ENCODE measurements at regions not wholly inside any gene's neighbourhood (a gene's known extent, or its start where the extent isn't known, plus 50 kb on each side); places are given as distances from the start of the nearest gene placed in this dataset.

DNA sequence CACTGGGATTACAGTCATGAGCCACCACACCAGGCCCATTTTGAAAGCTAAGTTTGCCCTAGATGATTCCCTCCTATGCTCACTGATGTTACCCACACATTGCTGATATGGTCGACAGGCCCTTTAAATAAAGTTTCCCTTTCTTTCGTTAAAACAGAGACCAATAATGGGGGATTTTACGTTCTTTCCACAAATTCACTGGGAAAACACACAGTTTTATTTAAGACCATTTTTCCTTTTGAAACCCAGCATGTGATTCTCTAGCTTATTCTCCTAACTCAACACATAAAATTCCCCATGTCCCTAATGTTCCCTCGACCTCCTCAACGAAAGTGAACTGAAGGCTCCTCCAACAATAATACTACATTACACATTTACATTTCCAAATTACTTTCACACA lies 223.2 kb downstream of the ANAPC1 start:
- no peaks in the 10 kb centered on the region for H3K9me3 Mint-ChIP-seq (ENCODE audit: low read depth)
- H3K27ac Mint-ChIP-seq (ENCODE audit: unreplicated experiment) = peak overlapping the region; percentile 49
- H3K4me1 Mint-ChIP-seq (ENCODE audit: low read depth) = peaks cover 49% of the 10 kb centered on the region
- no peak overlapping the region for H3K4me3 Mint-ChIP-seq (ENCODE audit: unreplicated experiment)
- H3K27me3 Mint-ChIP-seq (ENCODE audit: low read depth) = no peaks in the 10 kb centered on the region
- TF ChIP-seq, protein P1, sequence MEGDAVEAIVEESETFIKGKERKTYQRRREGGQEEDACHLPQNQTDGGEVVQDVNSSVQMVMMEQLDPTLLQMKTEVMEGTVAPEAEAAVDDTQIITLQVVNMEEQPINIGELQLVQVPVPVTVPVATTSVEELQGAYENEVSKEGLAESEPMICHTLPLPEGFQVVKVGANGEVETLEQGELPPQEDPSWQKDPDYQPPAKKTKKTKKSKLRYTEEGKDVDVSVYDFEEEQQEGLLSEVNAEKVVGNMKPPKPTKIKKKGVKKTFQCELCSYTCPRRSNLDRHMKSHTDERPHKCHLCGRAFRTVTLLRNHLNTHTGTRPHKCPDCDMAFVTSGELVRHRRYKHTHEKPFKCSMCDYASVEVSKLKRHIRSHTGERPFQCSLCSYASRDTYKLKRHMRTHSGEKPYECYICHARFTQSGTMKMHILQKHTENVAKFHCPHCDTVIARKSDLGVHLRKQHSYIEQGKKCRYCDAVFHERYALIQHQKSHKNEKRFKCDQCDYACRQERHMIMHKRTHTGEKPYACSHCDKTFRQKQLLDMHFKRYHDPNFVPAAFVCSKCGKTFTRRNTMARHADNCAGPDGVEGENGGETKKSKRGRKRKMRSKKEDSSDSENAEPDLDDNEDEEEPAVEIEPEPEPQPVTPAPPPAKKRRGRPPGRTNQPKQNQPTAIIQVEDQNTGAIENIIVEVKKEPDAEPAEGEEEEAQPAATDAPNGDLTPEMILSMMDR (IDR thresholded peaks at IDR 0.05) = no peak
- peaks cover 2% of the 10 kb centered on the region for H3K36me3 Mint-ChIP-seq (ENCODE audit: low read depth)
- DNase-seq (ENCODE audit: low spot score) = no peak

DNA sequence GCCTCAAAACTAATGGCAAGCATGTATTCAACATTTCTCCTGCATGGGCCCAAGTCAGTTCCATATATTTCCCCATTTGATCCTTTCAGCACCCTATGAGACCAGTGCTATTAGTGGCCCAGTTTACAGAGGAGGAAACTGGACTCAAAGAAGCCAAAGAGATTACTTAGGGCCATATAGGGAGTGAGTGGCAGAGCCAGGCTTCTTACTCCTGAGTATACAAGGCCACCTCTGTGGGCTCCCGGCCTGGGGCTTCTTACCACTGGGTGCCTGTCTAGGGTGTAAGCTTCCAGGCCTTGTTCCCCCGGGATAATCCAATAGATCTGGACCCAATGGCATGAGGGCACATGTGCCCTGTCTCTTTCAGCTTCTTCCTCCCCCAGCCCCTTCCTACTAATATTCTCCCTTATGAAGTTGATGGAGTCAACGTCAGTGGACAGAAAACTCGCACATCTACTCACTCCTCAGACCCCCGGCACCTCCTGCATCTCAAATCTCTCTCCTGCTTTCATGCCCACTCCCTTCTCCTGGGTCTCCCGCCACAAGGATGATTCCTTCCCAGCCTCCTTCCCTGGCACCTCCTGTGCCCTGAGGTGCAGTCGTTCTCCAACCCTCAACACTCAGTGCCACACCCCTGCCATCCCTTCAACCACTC lies 222.6 kb downstream of the ANAPC1 start:
- TF ChIP-seq, protein P1 (IDR thresholded peaks at IDR 0.05) = no peak
- Mint-ChIP-seq H3K4me3 (ENCODE audit: unreplicated experiment) (no peak overlapping the region), H3K9me3 (ENCODE audit: low read depth) (no peaks in the 10 kb centered on the region), H3K36me3 (ENCODE audit: low read depth) (peaks cover 2% of the 10 kb centered on the region), H3K4me1 (ENCODE audit: low read depth) (peaks cover 49% of the 10 kb centered on the region), H3K27ac (ENCODE audit: unreplicated experiment) (peak overlapping the region; percentile 73), H3K27me3 (ENCODE audit: low read depth) (no peaks in the 10 kb centered on the region)
- DNase-seq (ENCODE audit: low spot score) = no peak

DNA sequence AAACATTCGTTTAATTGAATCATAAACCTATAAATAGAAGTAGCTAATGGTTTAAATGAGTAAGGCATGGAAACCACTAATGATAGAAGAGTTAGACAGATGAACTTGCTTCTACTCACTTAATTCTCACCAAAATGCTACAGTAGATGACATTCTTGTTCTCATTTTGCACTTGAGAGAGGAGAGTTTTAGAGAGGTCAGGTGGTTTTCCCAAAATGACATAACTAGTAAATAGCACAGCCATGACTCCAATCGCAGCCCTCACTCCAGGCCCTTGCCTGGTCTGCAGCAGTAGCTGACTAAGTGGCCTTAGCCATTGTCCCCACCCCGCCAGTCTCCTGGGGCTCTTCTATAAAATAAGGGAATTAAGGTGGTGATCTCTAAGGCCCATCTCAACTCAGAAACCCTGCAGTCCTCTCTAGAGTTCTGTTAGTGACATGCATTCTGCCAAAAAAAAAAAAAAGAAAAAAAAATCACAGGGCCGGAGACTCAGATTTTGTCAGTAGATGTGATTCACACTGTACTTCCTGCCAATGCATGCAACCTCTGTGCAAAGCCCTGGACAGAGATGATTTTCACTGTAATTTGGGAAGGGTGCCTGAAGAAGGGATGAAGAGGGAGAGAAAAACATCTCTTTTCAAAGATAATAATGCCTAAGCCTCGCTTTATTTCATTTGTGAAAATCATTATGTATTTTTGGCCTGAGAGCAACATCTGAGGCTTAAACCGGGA lies 221.8 kb downstream of the ANAPC1 start:
- H3K4me3 Mint-ChIP-seq (ENCODE audit: unreplicated experiment) = no peak overlapping the region
- no peak for DNase-seq (ENCODE audit: low spot score)

GRCh38 chr2:111662771-111663470 lies 221.1 kb downstream of the ANAPC1 start:
- Mint-ChIP-seq H3K27ac (ENCODE audit: unreplicated experiment) (peak overlapping the region; percentile 89), H3K9me3 (ENCODE audit: low read depth) (no peaks in the 10 kb centered on the region), H3K27me3 (ENCODE audit: low read depth) (no peaks in the 10 kb centered on the region), H3K4me1 (ENCODE audit: low read depth) (peaks cover 49% of the 10 kb centered on the region), H3K36me3 (ENCODE audit: low read depth) (peaks cover 2% of the 10 kb centered on the region), H3K4me3 (ENCODE audit: unreplicated experiment) (no peak overlapping the region)
- no peak for DNase-seq (ENCODE audit: low spot score)
- TF ChIP-seq, protein P1 (IDR thresholded peaks at IDR 0.05) = no peak

More for the DNA sequence above, 221.8 kb downstream of the ANAPC1 start:
- TF ChIP-seq, protein P1 (IDR thresholded peaks at IDR 0.05) = no peak
- Mint-ChIP-seq H3K27ac (ENCODE audit: unreplicated experiment) (peak overlapping the region; percentile 89), H3K27me3 (ENCODE audit: low read depth) (no peaks in the 10 kb centered on the region), H3K36me3 (ENCODE audit: low read depth) (peaks cover 2% of the 10 kb centered on the region), H3K9me3 (ENCODE audit: low read depth) (no peaks in the 10 kb centered on the region), H3K4me1 (ENCODE audit: low read depth) (peaks cover 49% of the 10 kb centered on the region)

All from chondrocyte (in vitro differentiated cells).